ENCODE measurements at regions not wholly inside any gene's neighbourhood (a gene's known extent, or its start where the extent isn't known, plus 50 kb on each side); places are given as distances from the start of the nearest gene placed in this dataset.

- DNase-seq = no peak
Observed at GRCh38 chr13:109642358-109642757, 144.0 kb downstream of the IRS2 start.

DNA sequence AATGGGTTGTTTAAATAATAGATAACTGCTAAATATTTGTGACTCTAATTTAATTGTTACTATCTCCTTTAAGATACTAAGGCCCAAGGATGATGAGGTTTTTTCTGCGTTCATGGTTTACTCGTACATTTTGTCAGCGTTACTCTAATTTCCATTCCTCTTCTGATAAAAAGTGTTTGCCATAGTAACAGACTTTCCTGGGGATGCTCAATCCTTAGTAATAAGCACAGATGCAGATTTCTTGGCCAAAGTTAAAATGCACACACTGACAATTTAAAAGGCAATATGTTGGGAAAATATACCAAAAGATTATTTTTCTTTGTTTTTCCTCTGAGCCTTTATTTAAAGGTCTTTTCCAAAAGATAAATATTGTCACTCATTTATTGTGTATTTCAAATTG, 149.6 kb downstream of the IRS2 start:
- DNase-seq = no peak

DNA sequence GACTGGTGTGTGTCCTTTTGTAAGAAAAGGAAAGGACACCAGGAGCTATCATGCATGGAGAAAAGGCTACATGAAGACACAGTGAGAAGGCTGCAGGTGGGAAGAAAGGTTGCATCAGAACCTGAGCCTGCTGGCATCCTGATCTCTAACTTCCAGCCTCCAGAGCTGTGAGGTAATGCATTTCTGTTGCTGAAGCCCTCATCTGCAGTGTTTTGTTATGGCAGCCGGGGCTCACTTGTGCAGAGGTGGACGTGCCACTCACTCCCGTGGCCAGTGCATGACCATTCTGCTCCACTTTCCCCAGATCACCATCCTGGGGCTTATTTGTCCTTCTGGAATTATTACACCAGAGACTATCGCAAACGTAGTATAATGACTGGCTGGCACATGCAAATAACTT, 155.3 kb downstream of the IRS2 start:
- no peak for DNase-seq

- DNase-seq = no peak
Observed at GRCh38 chr13:109630271-109630670, 156.1 kb downstream of the IRS2 start.

DNA sequence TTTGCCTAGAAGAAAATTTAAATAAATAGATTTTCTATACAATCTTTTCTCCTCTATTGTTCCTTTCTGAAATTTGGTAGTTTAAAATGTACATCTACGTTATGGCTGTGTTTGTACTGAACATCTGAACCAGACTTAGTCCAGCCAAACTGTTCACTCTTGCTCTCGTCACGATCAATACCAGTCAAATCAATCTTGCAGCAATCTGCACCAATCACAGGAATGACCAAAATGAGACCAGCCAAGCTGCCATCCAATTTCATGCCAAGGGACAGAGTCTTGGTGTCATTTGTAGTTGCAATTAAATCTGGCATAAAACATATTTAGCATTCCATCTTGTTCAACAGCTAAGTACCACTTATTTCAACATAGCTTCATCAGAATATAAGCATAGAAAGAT, 156.6 kb downstream of the IRS2 start:
- DNase-seq = no peak

DNA sequence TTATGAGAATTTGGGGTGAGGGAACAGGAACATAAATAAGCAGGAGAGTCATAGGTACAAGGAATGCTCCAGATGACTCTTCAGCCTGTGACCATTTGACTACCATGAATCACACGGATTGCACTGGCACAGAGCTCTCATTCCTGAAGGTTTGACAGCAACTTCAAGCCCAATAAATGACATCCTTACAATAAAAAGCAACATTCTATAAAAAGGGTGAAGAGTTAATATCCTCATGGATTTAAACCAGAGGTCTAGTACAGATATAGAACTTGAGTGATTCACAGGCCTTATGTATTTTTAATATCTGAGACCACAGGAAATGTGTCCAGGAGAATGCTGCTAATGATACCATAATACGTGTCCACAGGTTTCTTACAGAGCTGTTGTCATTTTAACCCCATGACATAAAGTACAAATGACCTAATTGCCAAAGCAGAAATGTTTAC, 158.1 kb downstream of the IRS2 start:
- no peak for DNase-seq

DNA sequence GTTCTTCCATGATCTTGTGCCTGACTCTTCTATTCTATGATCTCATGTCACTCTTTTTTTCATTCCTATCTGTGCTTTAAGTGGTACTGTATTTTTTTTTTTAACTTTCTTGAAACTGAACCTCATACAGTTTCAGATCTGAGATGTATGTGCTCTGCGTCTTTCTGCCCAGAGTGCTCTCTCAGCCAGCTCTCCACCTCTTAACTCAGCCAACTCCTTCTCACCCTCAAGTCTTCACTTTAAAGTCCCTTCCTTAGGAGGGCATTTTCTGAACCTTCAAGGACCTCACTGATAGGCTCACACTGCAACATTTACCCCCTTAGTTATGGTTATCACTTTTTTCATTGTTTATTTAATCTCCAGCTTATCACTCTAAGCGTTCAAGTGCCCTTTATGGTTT, 158.7 kb downstream of the IRS2 start:
- no peak for DNase-seq

DNA sequence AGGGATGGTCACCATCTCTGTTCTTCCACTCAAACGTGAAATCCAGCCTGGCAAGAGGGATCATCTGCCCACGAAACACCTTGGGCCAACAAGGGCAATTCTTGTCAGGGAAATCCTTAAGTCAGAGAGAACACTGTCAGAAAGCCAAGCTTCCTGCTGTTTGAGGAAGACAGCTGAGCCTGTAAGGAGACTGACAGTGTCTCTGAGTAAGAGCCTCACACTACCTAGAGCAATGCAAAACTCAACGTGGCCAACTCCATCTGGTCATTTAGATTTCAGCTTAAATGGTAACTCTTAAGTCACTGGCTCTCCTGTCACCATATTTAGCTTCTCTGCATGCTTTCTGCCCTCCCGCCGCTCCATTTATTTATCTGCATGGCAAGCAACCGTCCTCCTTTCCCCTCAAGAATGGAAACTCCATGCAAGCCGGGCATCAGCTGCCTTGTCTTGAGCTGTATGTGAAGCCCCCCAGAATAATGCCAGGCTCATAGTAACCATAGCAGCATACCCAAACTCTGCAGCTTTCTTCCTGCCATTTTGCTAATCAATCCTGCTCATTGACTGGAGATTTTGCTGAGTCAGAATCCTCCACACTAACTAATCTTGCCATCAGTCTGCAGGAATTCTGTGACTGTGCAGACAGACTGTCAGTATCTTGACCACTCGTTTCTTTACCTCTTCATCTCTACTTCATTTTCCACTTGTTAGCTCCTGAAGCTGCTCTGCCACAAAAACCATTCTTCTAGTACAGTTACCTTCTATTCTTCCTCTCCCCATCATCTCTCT, 159.8 kb downstream of the IRS2 start:
- DNase-seq = peak; percentile 10 to 17

GRCh38 chr13:109625156-109625555, 161.2 kb downstream of the IRS2 start:
- no peak for DNase-seq

GRCh38 chr13:109622006-109622405, 164.4 kb downstream of the IRS2 start:
- DNase-seq = no peak

GRCh38 chr13:109615721-109616420, 170.5 kb downstream of the IRS2 start:
- no peak for DNase-seq

- DNase-seq = no peak
Observed at GRCh38 chr13:109611912-109612691, 174.3 kb downstream of the IRS2 start.

DNA sequence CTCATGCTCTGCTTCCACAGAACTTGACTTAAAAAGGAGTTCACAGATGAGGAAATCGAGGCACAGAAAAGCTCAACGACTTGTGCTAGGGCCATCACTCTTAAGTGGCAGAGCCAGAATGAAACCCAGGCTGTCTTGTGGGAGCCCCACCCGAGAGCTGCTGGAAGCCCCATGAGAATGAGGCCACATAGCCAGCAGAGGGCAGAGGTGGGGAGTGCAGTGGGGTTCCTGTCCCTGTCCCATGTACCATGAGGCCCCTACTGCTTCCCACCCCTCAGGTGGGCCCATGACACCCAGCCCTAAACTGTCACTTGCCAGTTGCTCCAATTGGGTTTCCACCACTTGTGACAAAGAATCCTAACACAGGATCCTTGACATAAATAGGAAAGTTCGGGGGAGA, 175.9 kb downstream of the IRS2 start:
- peak; percentile 47 to 61 for DNase-seq

DNA sequence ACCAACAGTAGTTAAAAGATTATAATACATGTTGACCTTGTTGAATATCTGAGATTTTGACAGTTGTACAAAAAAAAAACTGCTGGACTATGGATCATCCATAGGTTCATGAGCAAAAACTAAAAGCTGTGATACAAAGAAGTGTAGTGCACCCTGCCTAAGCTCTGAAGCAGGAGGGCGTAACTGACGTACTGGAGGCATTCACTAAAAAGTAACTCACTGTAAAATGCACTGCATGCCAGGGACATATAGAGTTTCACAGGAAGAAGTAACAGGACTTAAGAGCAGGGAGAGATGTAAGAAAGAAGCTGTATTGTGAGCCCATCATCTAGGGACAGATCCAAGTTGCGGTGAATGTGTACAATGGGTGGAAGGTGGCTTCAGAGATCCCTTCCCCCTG, 177.9 kb downstream of the IRS2 start:
- DNase-seq = no peak

DNA sequence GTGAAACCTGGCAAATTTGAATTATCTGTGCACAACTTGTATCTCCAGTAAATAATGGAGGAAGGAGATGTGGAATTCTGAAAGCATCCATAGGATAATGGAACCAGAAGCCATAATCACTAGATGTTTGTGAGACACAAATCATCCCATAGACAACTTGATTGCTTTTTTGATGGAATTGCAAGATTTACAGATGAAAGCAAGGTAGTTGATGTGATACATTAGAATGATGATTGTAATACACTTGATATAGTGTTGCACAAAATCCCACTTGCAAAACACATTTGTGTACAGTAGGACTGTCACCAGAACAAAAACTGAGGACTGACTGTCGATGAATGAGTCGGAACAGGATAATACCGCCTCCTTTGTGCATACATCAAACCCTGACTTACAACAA, 178.3 kb downstream of the IRS2 start:
- DNase-seq = no peak

DNA sequence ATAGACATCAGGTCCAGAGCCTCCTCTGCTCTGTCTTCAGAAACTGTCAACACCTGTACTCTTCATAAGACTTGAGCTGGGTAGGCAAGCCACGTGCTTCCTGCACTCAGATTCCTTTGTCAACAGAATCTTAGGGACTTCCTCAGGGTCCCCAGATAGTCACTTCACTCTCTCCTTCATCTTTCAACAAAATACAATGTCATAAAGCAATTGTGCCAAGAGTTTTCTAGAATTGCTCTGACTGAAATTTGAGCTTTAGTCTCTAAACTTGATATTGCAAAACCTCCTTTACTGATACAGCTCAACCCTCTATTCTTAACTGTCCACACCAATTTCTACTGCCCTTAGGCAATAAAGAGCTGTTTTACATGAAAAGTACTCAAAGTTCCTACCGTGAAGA, 179.9 kb downstream of the IRS2 start:
- DNase-seq = no peak

- no peak for DNase-seq
Observed at GRCh38 chr13:109605846-109606245, 180.5 kb downstream of the IRS2 start.

DNA sequence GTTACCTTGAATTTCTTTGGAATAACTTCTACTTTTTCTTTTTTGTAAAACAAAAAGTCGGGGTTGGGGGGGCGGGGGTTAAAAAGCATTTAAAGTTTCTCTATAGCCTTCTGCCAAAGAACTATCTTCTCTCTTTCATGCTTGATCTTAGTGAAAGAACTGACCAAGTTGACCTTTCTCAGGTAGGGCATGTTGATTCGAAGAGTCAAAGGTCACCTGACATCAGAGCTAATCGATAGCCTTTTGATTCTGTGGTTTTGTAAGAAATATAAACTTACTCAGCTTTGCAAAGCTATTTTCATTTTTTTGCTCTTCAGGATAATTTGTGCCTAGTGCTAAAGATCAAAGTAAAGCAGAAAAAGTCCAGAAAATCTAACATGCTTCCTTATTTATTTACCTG, 181.5 kb downstream of the IRS2 start:
- no peak for DNase-seq

DNA sequence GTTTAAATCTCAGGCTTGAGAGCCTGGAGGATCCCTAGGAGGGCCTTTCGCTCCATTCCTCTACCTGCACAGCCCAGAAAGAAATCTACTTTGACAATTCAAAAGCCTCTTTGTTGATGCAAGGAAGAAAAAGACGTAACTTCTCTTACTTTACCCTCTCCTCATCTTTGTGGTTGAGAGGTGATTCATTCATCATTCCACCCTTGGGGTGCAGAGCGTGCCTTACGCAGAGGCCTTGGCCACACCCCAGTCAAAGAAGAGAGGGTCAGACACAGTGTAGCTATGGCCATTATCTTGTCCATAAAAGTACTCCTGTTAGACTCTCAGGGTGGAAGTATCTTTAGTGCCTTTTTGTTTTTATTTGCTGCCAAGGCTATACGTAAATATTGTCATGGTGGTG, 184.0 kb downstream of the IRS2 start:
- no peak for DNase-seq

GRCh38 chr13:109599901-109600657, 186.3 kb downstream of the IRS2 start:
- no peak for DNase-seq

DNA sequence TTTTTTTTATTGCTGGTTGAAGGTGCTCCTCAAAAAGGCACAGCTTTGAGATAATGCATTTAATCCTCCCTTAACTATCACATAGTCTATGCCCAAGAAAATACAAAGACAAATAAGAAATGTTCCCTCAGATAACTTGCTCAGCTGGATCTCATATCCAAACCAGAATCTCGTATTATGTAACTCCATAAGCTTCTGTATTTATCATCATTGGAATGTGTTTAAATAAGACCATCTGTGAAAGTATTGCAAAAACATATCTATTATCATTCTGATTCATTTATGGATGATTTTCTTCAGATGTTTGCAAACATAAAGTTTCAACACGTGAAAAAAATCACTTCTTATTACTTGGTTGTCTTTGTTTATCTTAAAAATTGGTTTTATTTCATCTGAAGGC, 190.9 kb downstream of the IRS2 start:
- no peak for DNase-seq

DNA sequence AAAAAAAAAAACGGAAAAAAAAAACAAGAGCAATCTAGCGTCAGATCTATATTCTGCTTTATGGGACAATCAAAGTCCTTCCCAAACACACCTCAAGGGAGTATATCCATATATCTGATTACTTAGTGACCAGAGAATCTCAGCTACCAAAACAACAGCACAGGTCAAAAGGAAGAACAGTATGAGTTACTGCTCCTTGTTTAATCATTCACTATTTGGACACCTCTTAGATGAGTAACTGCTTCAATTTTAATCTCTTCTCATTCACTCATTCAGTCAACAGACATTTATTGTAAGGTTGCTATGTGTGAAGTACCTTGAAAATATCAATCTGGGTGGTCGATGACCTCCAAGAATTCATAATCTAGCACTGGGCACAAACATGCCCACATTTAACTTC, 193.2 kb downstream of the IRS2 start:
- no peak for DNase-seq

DNA sequence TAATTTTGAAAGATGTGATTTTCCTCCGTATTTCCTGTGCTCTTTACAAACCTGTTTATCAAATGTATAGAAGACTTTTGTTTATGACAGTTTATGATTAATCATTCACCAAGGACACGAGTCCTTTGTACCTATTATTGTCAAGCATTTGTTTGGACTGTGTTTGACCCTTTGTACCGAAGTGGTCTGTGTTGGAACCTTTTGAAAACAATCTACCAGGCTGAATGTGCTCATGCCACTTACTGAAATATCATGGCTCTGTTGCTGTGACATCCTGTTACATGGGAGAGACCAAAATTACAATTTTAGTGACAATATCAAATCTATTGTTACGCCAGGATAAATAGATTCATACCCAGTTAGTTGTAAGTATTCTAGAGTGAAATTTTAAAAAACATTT, 193.6 kb downstream of the IRS2 start:
- no peak for DNase-seq
